Esophagus squamous epithelium (tissue), 4 donors: ENCODE measurements at regions not wholly inside any gene's neighbourhood (a gene's known extent, or its start where the extent isn't known, plus 50 kb on each side); places are given as distances from the start of the nearest gene placed in this dataset.
"Not testable (repeated sequence)": the region's sequence is repeated elsewhere in the genome, so short reads cannot be mapped to it uniquely, and the experiment has no call there.

ENCODE experiments used
- CTCF ChIP-seq, 6 experiments: fragments of 450-650 bp in 4 of 6; fragments of 200-600 bp in 2 of 6; sonication (generic) in 2 of 6; IDR thresholded peaks; one replicate each; pipeline ENCODE4 v1.5.1; 2016 to 2019; ENCODE audit warnings: antibody characterized with exemption in 6 of 6, mild to moderate bottlenecking in 4 of 6, moderate library complexity in 4 of 6
- POLR2A ChIP-seq, 4 donors: fragments of 450-650 bp; IDR thresholded peaks; one replicate each; pipeline ENCODE4 v1.6.1; 2017; ENCODE audit warnings: antibody characterized with exemption in 4 of 4, mild to moderate bottlenecking in 4 of 4, moderate library complexity in 3 of 4

GRCh38 chr1:157254183-157254582, 116.0 kb upstream of the ETV3 start:
- not testable (repeated sequence) for TF ChIP-seq CTCF, POLR2A (IDR thresholded peaks at IDR 0.05)
